ENCODE measurements at regions not wholly inside any gene's neighbourhood (a gene's known extent, or its start where the extent isn't known, plus 50 kb on each side); places are given as distances from the start of the nearest gene placed in this dataset.

DNA sequence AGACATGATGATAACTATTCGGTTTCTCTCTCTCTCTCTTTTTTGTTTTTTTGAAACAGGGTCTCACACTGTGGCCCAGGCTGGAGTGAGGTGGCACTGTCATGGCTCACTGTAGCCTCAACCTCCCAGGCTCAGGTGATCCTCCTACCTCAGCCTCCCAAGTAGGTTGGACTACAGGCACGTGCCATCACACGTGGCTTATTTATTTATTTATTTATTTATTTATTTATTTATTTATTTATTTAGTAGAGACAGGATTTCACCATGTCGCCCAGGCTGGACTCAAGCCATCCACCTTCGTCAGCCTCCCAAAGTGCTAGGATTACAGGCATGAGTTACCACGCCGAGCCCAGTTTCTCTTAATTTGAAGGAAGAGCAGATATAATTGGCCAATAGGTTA is 427.9 kb upstream of the JAG1 start:
- DNase-seq = no peak

DNA sequence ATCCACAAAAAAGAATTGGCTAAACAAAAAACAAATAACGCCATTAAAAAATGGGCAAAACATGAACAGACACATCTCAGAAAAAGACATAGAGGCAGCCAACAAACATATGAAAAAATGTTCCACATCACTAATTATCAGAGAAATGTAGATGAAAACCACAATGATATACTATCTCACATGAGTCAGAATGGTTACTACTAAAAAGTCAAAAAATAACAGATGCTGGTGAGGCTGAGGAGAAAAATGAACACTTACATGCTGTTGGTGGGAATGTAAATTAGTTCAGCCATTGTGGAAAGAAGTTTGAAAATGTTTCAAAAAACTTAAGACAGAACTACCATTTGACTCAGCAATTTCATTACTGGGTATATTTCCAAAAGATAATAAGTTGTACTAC is 430.1 kb upstream of the JAG1 start:
- no peak for DNase-seq

DNA sequence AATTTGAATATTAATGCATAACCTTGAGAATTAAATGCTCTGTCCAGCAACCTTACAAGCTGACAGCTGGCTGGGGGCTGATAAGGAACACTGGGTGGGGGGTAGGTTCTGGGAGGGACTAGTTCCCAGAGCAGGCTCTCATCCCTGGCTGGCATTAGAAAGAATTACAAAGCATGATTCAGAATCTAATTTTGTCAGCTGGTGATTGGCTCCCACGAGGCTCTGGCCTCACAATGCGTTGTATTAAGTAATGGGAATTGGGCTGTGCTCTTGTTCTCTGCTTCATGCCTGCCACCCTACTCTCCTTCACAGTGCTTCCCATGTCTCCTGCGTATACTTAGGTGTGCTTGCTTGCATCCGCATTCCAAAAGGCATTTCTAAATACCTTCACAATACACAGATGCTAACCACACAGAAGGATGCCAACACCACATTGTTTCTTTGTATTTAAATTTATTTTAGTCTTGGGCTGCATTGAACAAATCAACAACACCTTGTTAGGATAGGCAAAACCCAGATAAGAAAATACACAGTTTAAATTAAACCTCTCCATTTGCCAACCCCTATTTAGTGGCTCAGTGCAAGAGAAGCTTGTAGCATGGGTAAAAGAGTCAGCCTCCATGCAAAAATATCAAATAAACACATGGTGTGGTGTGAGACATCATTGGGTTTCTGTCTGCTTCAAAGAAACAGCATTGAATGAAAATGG is 434.5 kb upstream of the JAG1 start:
- no peak for DNase-seq

DNA sequence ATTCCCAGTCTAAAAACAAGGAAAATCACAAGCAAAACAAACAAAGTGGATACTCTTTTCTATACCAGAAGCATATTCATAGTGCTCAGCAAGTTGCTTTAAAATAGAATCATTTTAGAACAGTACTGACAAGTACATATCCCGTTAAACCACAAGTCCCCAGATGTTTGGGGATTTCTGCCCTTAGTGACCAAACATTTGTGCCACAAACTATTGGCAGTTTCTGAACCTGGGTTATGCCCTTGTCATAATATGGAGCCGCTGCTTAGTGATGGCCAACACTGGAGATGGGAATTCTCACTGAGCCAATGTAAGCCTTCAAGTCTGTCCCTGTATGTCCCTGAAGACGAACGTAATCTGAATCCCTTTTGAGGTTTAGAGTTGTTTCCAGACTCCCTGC is 436.7 kb upstream of the JAG1 start:
- DNase-seq = no peak

DNA sequence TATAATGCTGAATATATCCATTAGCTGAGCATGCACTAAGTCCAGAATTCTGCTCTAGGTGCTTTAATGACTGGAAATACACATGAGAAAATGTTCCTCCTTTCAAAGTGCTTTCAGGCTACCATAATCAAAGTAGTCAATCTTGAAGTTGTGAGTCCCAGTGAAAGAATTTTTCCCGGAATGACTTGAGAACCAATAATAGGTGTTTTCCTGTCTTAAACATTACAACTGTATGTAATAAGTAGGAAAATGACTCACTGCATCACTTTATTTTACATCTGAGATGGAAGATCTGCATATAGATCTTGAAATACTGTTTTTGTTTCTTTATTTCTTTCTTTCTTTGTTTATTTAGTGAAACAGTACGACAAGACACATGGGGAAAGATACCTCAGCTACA is 437.4 kb upstream of the JAG1 start:
- no peak for DNase-seq

DNA sequence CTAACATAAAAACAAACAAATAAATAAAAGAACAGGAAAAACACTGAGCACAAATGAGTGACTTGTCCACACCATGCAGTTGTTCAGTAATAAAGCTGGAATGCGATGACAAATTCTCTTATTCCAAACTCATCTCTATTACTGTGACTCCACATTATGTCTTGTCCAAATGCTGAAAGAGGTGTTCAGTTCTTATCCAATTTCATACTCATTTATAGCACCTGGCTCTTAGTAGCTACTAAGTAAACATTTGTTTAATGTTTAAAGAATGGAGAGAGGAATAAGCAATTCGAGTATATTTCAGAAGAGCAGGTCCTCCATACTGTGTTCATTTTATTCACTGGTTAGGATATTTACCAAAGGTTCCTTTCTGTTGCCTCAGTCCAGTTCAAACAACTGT is 439.0 kb upstream of the JAG1 start:
- DNase-seq = no peak

DNA sequence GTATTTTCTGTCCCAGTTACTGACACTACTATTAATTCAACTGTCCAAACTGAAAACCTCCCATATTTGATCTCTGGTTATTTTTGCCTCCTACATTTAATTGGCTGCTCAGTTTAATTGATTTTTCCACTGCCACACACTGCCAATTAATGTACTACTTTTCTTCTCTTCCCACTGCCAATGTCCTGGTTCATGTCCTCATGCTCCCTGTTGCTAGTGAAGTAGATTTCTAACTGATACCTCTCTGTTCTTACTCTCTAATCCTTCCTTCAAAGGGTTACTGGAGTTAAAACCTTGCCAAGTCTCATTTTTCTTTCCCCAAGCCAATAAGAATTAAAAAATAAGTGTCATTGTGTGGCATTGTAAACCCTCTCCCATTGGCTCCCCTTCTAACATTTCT is 440.6 kb upstream of the JAG1 start:
- DNase-seq = no peak

DNA sequence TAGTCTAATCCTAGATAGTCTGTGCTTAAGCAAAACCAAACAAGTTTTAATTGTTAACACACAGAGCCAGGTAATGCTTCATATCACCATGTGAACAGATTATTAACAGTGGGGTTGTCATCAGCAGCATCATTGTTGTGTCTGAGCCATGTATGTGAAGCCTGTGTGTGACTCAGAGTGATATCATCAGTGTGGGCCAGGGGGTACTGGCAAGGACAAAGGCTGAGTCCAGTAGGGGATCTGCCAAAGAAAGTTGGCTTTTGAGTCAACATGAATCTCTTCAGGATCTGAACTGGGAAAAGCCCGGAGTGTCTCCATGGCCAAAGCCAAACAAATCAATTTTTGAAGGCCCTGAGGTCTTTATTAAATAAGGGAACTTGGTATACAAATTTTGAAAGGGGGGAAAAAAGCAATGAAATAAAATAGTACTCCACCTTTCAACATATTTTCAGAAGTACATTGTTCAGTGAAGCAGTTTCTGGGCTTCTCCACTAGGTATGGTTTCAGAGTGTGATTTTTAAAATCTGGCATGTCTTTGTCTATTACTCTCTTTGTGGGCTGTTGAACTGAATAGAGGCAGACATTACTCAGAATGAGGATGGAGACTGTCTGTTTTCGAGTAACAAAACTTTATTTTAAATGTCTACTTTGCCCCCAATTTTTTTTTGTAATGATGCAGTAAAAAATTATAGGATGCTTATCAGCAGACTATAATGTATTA is 444.2 kb upstream of the JAG1 start:
- no peak for DNase-seq

DNA sequence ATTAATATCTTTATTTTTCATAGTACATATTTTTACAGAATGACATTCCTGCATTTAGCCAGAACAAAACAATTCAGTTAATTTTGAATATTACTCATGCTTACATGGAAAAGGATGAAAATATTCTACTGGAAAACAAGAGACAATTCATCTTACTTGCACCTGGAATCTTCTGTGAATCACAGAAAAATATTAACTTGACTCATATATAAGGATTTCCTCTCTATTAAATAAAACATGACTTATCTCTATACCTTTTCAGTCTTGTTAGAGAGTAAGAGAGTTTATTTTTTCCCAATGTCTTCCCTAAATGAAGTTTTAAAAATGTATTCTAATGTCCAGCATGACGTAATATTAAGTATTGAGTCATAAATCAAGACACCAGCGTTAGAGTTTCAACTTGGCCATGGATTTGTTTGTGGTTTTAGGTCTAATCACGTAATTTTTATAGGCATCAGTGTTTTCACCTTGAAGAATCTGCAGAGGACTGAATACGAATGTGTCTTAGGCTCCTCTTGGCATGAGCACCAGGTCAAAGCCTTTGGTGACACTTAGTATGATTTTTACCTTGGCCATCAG is 445.1 kb upstream of the JAG1 start:
- DNase-seq = no peak

DNA sequence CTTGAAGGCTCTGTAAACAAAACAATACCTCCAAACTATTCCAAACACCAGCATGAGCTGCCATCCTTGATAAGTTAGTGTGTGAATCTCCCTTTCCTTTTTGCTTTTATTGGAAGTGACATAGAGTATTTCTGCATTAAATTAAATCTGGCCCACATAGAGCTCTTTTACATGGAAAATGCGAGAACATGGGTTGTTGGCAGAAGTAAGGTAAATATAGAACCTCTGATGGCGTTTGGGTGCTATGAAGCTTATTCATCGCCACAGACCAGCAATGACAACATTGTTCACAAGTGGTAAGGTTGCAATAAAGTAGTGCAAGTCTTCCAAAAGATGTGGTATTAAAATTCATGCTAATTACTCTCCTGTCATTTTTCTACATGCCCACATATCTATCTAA is 445.8 kb upstream of the JAG1 start:
- no peak for DNase-seq

DNA sequence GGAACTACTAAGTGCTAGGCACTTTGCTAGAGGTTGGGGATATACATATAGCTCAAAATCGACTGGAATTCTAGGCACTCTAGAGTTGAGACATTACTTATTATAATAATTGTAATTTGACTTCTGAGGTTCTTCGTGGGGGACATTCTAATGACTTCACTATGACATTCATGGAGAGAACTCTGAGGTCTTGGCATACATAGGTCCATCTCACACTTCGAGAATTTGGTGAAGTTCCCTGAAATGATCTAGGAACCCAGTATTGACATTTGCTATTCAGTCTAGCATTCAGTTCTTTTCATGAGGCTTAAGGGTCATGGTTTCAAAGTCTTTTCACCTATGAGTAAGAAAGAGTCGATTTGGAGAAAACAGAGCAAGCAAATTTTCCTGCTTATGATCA is 446.6 kb upstream of the JAG1 start:
- no peak for DNase-seq

DNA sequence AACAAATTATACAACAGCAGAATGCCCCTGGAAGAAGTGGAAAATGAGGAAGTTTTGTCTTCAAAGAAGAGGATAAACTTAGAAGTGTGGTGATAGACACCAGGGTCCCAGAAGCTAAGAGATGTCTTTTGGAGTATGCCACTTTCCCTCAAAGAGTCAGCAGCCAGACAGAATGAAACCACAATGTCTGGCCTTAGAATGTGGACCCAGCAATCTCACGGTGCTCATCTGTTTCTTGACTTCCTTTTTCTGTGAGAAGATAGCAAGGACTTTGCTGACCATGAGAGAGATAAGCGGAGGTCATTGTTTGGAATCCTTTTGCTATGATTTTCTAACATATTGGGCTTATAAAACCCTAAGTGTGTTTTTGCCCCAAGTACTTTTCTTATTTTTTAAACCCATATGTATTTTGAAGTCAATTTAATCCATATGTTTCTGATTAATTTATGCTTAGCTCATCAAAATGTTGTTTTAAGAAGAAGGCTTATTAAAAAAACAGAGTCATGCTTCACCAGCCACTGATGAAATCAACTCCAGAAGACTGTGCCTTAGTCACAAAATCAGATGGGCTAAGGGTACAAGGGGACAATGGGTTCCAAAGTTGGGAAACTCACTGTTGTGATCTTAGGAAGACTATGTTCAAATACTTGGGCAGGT is 451.2 kb upstream of the JAG1 start:
- no peak for DNase-seq

DNA sequence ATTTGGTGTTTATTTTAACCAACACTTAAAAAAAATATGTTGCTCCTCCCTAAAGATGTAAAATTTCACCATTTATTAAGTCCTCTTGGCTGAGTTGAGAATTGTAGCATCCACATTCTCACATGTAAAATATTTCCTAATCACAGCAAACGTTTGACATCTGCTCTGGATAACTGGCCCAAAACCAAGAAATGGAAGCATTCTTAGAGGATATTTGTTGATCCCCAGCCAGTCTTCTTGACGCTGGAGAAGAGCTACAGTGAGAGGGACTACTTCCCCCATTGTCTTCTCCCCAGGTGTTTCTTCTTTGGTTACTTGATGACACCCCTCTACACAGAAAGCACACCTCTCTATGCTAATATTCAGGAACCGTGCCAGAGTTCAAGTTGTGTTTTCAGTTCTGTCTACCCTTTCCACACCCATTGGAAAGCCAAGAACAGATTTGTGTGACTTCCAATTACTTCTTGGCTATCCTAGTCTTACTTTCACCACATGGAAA is 454.5 kb upstream of the JAG1 start:
- no peak for DNase-seq

DNA sequence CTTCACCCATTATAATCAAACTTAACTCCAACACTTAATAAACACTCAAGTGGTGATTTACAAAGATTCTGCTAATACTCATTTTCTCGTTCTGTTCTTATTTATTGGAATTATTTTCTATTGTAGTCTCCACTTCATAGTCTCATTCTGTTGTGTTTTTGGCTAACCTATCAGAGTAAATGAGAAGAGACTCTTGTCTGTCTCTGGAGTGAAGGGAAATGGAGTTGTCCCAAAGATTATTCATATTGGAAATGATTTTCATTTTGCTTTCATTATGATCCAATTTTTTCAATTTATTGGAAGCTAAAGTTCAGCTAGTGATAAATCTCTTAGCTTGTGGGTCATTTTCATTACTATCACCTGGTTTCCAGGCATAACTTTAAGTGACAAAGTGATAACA is 454.9 kb upstream of the JAG1 start:
- no peak for DNase-seq

DNA sequence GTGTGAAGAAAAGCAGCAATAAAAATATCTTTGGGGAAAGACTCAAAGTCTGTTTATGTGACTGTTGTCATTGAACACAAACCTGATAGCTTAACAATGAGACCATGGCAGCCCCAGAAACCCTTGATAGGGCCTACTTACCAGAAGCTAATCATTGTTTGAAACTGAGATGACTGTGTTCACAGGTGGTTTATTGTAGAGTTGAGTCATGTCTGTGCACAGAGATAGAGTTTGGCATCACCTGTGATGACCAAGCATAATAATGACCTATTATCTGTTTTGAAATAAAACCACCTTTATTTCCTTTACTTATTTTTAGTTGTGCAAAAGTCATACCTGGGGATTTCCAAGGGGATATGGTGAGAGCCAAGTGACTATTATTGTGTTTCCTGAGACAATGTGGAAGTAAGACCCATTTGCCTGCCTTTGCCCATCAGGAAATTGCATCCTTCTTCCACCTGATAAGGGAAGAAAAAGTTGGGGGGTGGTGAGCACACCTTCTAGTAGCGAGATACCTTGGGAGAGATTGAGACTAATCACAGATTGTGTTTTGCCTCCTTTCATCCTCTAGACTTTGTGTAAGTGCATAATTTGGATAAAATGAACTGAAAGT is 456.9 kb upstream of the JAG1 start:
- no peak for DNase-seq

DNA sequence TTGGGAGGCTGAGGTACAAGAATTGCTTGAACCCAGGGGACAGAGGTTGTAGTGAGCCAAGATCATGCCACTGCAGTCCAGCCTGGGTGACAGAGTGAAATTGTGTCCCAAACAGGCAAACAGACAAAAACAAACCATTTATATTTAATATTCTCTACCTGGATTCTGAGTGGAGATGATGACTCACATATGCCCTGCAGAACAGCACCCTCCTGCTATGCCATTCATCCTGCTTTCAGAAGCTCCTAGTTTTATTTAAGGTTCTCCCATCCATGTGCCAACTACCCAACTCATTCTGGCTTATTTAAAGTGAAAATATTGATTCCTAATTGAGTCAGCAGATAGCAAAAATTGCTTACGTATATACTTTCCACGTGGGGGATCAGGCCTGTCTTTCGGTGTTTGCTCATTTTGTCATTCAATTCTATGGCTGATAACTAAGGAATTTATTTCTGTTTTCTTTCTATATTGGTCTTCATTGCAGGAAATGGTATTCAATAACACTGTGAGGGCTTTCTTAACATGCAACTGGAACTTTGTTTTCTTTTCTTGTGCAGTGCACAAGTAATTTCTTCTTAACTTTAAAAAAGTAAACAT is 459.1 kb upstream of the JAG1 start:
- DNase-seq = no peak

DNA sequence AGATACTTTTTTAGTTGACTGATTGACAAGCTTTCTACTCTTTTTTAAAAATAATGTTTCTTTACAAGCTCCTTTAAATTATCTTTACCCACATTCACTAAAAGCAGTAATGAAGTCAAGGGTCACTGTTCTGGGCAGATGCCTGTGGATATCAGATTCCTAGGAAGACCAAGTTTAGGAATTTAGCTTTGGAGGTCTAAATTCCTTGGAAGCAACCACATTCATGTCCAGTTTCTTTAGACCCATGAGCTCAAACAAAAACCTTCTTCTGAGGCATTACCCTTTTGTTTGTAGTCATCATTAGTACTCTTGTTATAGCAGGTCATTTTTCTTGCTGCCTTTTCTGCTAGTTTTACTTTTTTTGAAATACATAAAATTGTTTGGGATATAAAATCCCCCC is 462.9 kb upstream of the JAG1 start:
- no peak for DNase-seq

DNA sequence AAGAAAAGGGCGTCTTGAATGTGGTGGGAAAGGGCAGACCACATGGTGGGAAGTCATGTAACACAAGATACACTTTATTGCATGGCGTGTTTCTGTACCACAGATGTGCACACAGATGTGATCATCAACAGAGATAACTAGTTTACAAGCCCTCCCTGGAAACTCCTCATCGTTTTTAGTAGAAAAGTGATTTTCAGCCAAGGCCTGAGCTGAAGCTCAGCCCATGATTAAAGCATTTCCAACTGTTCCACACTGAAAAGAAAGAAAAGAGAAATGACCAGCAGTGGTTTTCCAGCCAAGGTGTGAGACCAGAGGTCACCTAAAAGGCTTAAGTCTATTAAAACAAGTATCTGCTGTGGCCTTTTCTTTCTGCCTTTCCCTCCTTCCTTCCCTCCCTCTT is 463.9 kb upstream of the JAG1 start:
- DNase-seq = no peak

DNA sequence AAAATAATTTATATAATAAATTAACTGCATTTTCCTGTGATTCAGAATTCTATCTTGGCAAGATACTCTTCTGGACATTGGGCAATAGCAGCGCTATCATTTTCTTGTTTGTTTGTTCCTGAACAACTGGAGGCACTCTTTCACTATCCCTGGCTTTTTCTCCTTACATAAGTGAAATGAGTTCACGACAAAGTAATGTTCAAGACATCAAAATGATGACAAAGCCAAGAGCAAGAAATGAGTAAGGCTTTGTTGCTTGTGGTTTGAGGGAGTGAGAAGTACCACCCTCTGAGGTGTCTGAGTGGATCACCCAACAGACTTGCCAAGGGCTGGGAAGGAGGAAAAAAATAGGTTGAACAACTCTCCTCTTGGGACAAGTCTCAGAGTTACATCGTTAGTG is 466.6 kb upstream of the JAG1 start:
- no peak for DNase-seq

DNA sequence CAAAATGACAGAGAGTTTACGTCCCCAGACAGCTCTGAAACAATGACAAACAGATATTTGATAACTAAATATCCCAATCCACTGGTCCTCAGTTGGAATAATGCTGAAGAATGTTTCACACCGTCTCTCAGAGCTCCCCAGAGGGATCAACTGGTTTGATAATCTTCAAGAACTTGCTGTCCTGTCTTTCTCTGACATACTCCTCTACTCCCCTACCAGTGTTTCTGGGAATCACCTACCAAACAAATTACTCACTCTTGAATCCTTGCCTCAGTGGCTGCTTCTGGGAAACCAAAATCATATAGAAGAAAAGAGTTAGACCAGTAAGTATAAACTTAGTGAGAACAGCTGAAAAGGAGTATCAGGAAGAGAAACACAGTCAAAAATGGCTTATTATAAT is 469.7 kb upstream of the JAG1 start:
- no peak for DNase-seq

DNA sequence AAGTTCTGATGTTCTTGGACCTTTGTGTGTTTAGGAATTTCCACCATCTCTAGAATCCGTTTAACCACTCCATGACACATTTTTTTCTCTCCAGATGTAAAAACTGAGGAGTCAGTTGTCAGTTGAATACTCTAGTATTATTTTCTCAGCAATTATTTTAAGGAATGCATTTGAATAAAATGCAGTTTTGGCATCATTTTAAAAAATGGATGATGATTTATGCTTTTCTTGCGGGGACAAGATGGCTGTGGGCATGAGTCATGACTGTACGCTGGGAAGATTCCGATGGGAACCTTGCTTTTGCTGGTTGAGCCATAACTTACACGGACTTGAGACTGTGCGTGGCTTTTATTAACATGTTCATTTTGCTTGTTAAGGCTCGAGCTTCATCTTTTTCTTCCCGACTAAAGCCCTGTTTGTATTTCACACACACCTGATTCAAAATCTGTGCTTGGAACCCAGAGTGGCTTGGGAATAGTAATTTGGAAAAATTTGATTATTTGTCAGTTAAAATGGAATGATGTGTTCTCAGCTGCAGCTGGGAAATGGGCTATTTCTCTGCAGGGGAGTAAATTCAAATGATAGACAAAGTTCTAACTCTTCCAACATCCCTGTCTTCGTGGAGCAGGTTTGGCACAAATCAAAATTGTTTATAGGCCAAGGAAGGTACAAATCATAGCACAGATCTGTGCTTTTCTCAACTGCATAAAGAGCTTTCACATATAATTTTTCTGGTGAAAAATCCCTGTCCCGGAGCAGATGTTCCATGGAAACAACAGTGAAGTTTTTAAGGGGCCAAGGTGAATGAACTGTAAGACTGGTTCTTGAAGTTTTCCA is 470.5 kb upstream of the JAG1 start:
- no peak for DNase-seq

DNA sequence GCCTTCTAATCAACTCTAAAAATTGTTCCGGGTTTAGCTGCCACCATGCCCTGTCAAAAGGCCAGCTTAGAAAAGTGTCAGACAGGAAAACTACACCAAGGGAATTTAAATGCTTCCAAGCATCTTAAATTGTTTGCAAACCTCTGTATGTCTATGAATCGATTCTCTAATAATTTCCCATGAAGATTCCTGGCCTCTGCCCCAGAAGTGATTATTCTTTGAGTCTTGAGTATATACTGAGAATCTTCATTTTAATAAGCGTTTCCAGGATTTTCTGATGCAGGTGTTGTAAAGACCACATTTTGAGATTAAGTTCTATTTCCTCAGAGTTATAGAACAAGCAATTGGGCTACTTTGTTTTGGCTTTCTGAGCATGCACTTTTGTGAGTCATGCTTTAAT is 471.8 kb upstream of the JAG1 start:
- DNase-seq = no peak
